Hepatocyte (in vitro differentiated cells): ENCODE measurements at regions not wholly inside any gene's neighbourhood (a gene's known extent, or its start where the extent isn't known, plus 50 kb on each side); places are given as distances from the start of the nearest gene placed in this dataset.

Source experiments
- DNase-seq: peaks from one replicate; pipeline ENCODE4 v3.0.0-alpha.2; 2016; ENCODE audit warnings: low spot score
- H2AFZ ChIP-seq: fragments of 200-600 bp; sonication (generic); 2 replicates; pipeline ENCODE4 v1.6.0; 2016; ENCODE audit warnings: antibody characterized with exemption, mild to moderate bottlenecking
- H3K27ac ChIP-seq: fragments of 200-600 bp; sonication (generic); 2 replicates; pipeline ENCODE4 v1.5.1; 2016; ENCODE audit warnings: mild to moderate bottlenecking
- H3K27me3 ChIP-seq: fragments of 200-600 bp; sonication (generic); 2 replicates; pipeline ENCODE4 v1.6.1; 2016
- H3K36me3 ChIP-seq: fragments of 200-600 bp; sonication (generic); replicated peaks from 2 replicates; pipeline ENCODE4 v1.5.1; 2016; ENCODE audit warnings: low read depth; ENCODE audit not compliant: insufficient read depth
- H3K4me1 ChIP-seq: fragments of 200-600 bp; sonication (generic); 2 replicates; pipeline ENCODE4 v1.5.1; 2016; ENCODE audit warnings: mild to moderate bottlenecking, moderate library complexity; ENCODE audit not compliant: insufficient read depth
- H3K4me2 ChIP-seq: fragments of 200-600 bp; sonication (generic); 2 replicates; pipeline ENCODE4 v1.6.0; 2016
- H3K4me3 ChIP-seq: fragments of 200-600 bp; sonication (generic); 2 replicates; pipeline ENCODE4 v1.5.1; 2016; ENCODE audit warnings: mild to moderate bottlenecking
- H3K79me2 ChIP-seq: fragments of 200-600 bp; sonication (generic); 2 replicates; pipeline ENCODE4 v1.6.0; 2017; ENCODE audit warnings: mild to moderate bottlenecking
- H3K9me2 ChIP-seq: fragments of 200-600 bp; sonication (generic); replicated peaks from 2 replicates; pipeline ENCODE4 v1.6.0; 2017; ENCODE audit warnings: mild to moderate bottlenecking; ENCODE audit not compliant: insufficient read depth
- H3K9me3 ChIP-seq: fragments of 200-600 bp; sonication (generic); 2 replicates; pipeline ENCODE4 v1.5.1; 2016; ENCODE audit warnings: low read depth, mild to moderate bottlenecking
- H4K20me1 ChIP-seq: fragments of 200-600 bp; sonication (generic); 2 replicates; pipeline ENCODE4 v1.6.0; 2016; ENCODE audit warnings: mild to moderate bottlenecking; ENCODE audit not compliant: insufficient read depth, poor library complexity, severe bottlenecking
- EZH2 ChIP-seq: fragments of 200-600 bp; sonication (generic); IDR thresholded peaks from 2 replicates; pipeline ENCODE4 v1.6.1; 2016; ENCODE audit warnings: antibody characterized with exemption, mild to moderate bottlenecking, borderline replicate concordance
- EZH2phosphoT487 ChIP-seq: fragments of 200-600 bp; sonication (generic); IDR thresholded peaks from one replicate; pipeline ENCODE4 v1.6.1; 2018; ENCODE audit warnings: antibody characterized with exemption, mild to moderate bottlenecking, low read depth, moderate library complexity; ENCODE audit not compliant: unreplicated experiment, severe bottlenecking
- WGBS: methylation state at CpG from one replicate; pipeline ENCODE4 v1.1.6; 2016; ENCODE audit warnings: low lambda C conversion rate; ENCODE audit errors: missing lambda C conversion rate; 5-methylcytosine and 5-hydroxymethylcytosine counted together
- TF ChIP-seq, protein P1 (sequence below): fragments of 200-600 bp; sonication (generic); IDR thresholded peaks from 2 replicates; pipeline ENCODE4 v1.5.1; 2016; ENCODE audit warnings: antibody characterized with exemption, mild to moderate bottlenecking; ENCODE audit not compliant: poor library complexity

DNA sequence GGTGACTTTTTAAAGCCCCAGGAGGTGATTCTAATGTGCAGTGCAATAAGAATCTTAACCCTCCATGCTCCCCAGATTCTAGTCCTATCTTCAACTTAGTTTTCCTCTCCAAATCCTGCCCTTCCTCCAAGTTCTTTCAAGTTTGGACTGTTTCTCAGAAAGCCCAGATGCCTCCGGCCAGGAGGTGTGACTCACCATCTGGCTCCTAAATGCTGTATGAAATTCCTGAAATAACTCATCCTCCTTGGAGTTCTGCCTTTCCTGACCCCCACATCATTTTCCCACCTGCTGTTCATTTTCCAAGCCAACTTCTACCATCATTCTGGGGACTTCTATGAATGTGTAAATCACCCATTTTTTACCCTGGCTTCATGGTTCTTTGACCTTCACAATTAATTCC is 118.2 kb upstream of the NOL4 start:
- no peak overlapping the region for H3K4me3 ChIP-seq
- H3K9me3 ChIP-seq: no peaks in the 10 kb centered on the region
- no peak overlapping the region for H3K4me2 ChIP-seq
- WGBS: 46% methylated on average over 1 of the region's 1 CpG
- H3K4me1 ChIP-seq: no peaks in the 10 kb centered on the region
- no peaks in the 10 kb centered on the region for H4K20me1 ChIP-seq
- no peaks in the 10 kb centered on the region for H3K79me2 ChIP-seq
- H3K9me2 ChIP-seq: no peaks in the 10 kb centered on the region
- no peaks in the 10 kb centered on the region for H3K36me3 ChIP-seq
- TF ChIP-seq EZH2 (no peak), EZH2phosphoT487 (no peak)
- no peak for DNase-seq
- H3K27ac ChIP-seq: no peak overlapping the region
- H2AFZ ChIP-seq: no peak overlapping the region
- H3K27me3 ChIP-seq: no peaks in the 10 kb centered on the region

DNA sequence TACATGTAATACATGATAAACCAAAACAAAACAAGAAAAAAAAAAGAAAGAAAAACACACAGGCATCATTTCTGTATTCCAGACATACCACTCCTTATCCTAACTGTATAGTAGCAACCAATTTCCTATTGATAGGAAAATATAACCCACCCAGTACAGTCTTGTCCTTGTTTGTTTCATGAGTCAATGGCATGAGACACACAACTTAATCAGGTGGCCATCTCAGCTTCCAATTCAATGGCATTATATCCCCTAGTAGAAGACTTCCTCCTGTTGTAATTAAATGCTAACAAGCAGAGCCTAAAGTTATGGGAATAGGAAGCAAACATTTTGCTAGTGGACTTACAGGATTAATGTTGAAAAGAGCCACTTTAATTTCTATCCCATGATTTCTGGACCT is 121.0 kb upstream of the NOL4 start:
- H2AFZ ChIP-seq: no peak overlapping the region
- H3K27ac ChIP-seq: no peak overlapping the region
- H3K9me3 ChIP-seq: no peaks in the 10 kb centered on the region
- H3K79me2 ChIP-seq: no peaks in the 10 kb centered on the region
- H3K4me2 ChIP-seq: no peak overlapping the region
- H4K20me1 ChIP-seq: no peaks in the 10 kb centered on the region
- no peaks in the 10 kb centered on the region for H3K27me3 ChIP-seq
- TF ChIP-seq EZH2 (no peak), EZH2phosphoT487 (no peak)
- TF ChIP-seq, protein P1, sequence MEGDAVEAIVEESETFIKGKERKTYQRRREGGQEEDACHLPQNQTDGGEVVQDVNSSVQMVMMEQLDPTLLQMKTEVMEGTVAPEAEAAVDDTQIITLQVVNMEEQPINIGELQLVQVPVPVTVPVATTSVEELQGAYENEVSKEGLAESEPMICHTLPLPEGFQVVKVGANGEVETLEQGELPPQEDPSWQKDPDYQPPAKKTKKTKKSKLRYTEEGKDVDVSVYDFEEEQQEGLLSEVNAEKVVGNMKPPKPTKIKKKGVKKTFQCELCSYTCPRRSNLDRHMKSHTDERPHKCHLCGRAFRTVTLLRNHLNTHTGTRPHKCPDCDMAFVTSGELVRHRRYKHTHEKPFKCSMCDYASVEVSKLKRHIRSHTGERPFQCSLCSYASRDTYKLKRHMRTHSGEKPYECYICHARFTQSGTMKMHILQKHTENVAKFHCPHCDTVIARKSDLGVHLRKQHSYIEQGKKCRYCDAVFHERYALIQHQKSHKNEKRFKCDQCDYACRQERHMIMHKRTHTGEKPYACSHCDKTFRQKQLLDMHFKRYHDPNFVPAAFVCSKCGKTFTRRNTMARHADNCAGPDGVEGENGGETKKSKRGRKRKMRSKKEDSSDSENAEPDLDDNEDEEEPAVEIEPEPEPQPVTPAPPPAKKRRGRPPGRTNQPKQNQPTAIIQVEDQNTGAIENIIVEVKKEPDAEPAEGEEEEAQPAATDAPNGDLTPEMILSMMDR: no peak
- H3K36me3 ChIP-seq: no peaks in the 10 kb centered on the region
- H3K4me1 ChIP-seq: no peaks in the 10 kb centered on the region
- no peaks in the 10 kb centered on the region for H3K9me2 ChIP-seq
- H3K4me3 ChIP-seq: no peak overlapping the region
- DNase-seq: no peak

DNA sequence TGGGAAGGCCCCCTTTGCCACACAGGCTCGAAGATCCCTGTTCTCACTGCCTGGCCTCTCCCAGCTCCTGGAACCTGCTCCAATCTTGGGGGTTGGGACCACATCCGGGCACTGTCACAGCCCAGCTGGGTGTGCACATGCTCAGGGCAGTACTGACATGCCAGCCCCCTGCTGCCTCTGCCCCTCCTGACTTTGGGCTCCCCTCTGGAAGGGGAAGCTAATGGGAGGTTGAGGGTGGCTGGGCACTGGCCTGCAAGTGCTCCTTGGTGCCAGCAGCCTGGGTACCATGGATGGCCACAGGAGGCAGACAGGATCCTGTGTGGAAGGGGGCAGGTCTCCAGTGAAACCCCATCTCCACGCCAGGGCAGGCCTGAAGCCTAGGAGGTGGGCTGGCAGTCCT is 126.1 kb upstream of the NOL4 start:
- TF ChIP-seq, protein P1: no peak
- TF ChIP-seq EZH2: no peak
- no peak for TF ChIP-seq EZH2phosphoT487
- Histone ChIP-seq H2AFZ (no peak overlapping the region), H3K79me2 (no peaks in the 10 kb centered on the region), H3K9me3 (no peaks in the 10 kb centered on the region), H3K9me2 (no peaks in the 10 kb centered on the region), H3K36me3 (no peaks in the 10 kb centered on the region), H3K4me2 (no peak overlapping the region), H4K20me1 (no peaks in the 10 kb centered on the region), H3K27me3 (no peaks in the 10 kb centered on the region), H3K4me3 (no peak overlapping the region), H3K27ac (no peak overlapping the region), H3K4me1 (no peaks in the 10 kb centered on the region)
- WGBS: 92% methylated on average over 3 of the region's 3 CpGs
- no peak for DNase-seq

DNA sequence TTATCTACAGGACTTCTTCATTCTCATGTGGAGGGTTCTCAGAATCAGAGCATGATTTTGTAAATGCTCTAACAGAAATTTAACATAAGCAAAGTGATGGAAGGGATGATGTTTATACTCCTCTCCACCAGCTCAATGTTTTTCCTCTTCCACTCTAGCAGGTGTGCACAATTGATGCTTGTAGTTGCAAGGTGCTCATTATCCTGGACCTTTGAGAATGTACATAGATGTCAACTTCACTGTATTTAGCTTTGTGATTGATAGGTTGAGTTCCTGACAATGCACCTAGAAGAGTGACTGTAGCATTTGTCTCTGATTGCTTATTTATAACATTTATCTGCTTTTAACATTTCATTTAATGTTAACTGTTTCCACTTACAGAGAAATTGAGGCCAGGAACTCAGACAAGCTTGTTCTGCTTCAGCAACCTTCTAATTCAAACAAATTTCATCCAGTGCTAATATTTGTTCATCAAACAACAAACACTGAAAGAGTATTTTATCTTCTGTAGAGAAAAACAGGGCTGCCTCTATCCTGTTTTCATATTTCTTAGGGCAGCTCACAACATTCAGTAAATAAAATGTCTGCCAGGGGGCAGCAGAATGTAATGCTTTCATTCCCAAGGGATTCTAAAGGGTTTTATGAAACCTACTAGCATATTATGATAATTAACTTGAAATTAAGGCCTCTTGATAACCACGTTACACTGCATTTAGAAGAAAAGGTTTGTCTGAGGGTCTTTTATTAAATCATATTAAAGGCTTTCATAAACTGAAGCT is 127.9 kb upstream of the NOL4 start:
- WGBS: 45% methylated on average over 1 of the region's 1 CpG
- no peaks in the 10 kb centered on the region for H3K36me3 ChIP-seq
- no peaks in the 10 kb centered on the region for H3K4me1 ChIP-seq
- H3K4me2 ChIP-seq: no peak overlapping the region
- no peaks in the 10 kb centered on the region for H3K9me3 ChIP-seq
- H3K27ac ChIP-seq: no peak overlapping the region
- no peak overlapping the region for H3K4me3 ChIP-seq
- no peaks in the 10 kb centered on the region for H4K20me1 ChIP-seq
- no peaks in the 10 kb centered on the region for H3K27me3 ChIP-seq
- H2AFZ ChIP-seq: no peak overlapping the region
- H3K9me2 ChIP-seq: no peaks in the 10 kb centered on the region
- peak; percentile 16 for DNase-seq
- H3K79me2 ChIP-seq: no peaks in the 10 kb centered on the region
- TF ChIP-seq, protein P1: peak; percentile 47
- no peak for TF ChIP-seq EZH2
